Kidney epithelial cell (primary cell): ENCODE measurements at regions not wholly inside any gene's neighbourhood (a gene's known extent, or its start where the extent isn't known, plus 50 kb on each side); places are given as distances from the start of the nearest gene placed in this dataset.
"Not testable (repeated sequence)": the region's sequence is repeated elsewhere in the genome, so short reads cannot be mapped to it uniquely, and the experiment has no call there.

ENCODE experiments used
- DNase-seq: peaks from one replicate; pipeline ENCODE4 v3.0.0-alpha.2; 2010; ENCODE audit warnings: low read depth
- H3K27me3 ChIP-seq: 2 replicates; pipeline ENCODE4 v1.6.0; 2011; ENCODE audit warnings: low read length; ENCODE audit not compliant: control insufficient read depth, insufficient read depth
- H3K36me3 ChIP-seq: 2 replicates; pipeline ENCODE4 v1.5.1; 2011; ENCODE audit warnings: low read length; ENCODE audit not compliant: control insufficient read depth, insufficient read depth
- H3K4me3 ChIP-seq: 2 replicates; pipeline ENCODE4 v1.5.1; 2011; ENCODE audit warnings: low read depth, mild to moderate bottlenecking, control low read depth, low read length
- TF ChIP-seq, protein P1 (sequence below): IDR thresholded peaks from 2 replicates; pipeline ENCODE4 v1.5.1; 2011; ENCODE audit warnings: mild to moderate bottlenecking, moderate library complexity, low read length, control low read depth, inconsistent platforms; ENCODE audit not compliant: insufficient read depth, poor library complexity, severe bottlenecking

DNA sequence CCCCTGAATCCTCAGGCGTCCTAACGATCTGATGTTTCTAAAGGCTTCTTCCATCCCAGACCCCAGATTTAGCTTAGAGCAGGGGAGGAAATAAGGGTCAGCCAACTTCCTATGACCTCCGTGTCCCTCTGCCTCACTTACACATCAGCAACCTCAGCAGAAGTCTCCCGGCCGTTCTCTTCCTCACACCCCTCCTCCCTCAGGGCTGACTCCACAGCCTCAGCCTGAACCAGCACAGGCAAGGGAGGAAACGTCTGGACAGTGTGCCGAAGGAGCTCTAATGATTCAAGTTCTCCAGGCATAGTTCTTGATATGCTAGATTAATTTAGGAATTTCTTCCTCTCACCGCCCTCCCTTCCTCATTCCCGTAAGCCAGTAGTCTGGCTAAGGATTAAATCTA lies 121.4 kb downstream of the NUFIP1 start:
- H3K27me3 ChIP-seq, result no peaks in the 10 kb centered on the region
- no peaks in the 10 kb centered on the region for H3K36me3 ChIP-seq
- no peak overlapping the region for H3K4me3 ChIP-seq
- DNase-seq, result no peak
- TF ChIP-seq, protein P1, sequence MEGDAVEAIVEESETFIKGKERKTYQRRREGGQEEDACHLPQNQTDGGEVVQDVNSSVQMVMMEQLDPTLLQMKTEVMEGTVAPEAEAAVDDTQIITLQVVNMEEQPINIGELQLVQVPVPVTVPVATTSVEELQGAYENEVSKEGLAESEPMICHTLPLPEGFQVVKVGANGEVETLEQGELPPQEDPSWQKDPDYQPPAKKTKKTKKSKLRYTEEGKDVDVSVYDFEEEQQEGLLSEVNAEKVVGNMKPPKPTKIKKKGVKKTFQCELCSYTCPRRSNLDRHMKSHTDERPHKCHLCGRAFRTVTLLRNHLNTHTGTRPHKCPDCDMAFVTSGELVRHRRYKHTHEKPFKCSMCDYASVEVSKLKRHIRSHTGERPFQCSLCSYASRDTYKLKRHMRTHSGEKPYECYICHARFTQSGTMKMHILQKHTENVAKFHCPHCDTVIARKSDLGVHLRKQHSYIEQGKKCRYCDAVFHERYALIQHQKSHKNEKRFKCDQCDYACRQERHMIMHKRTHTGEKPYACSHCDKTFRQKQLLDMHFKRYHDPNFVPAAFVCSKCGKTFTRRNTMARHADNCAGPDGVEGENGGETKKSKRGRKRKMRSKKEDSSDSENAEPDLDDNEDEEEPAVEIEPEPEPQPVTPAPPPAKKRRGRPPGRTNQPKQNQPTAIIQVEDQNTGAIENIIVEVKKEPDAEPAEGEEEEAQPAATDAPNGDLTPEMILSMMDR, result no peak

DNA sequence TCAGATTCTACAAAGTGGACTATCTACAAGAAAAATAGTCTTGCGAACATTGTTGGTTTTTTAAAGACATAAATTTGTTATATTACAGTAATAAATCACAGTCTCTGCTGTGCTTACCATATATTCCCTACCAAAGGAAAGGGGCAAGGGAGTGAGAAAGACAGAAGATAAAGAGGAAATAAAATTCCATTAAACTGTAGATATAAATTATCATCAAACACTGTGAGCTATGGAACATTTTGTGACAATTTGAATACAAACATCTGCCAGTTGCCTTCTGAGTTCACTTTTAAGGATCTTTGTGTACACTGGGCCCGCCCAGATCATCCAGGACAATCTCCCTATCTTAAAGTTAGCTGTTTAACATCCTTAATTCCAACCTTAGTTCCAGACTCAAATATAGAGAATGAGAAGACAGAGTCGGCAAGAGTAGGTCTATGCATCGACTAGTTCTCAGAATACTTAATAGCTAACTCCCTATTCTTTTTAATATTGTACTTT lies 122.8 kb downstream of the NUFIP1 start:
- TF ChIP-seq, protein P1, result no peak
- no peaks in the 10 kb centered on the region for H3K27me3 ChIP-seq
- H3K36me3 ChIP-seq, result no peaks in the 10 kb centered on the region
- no peak for DNase-seq
- H3K4me3 ChIP-seq, result no peak overlapping the region

DNA sequence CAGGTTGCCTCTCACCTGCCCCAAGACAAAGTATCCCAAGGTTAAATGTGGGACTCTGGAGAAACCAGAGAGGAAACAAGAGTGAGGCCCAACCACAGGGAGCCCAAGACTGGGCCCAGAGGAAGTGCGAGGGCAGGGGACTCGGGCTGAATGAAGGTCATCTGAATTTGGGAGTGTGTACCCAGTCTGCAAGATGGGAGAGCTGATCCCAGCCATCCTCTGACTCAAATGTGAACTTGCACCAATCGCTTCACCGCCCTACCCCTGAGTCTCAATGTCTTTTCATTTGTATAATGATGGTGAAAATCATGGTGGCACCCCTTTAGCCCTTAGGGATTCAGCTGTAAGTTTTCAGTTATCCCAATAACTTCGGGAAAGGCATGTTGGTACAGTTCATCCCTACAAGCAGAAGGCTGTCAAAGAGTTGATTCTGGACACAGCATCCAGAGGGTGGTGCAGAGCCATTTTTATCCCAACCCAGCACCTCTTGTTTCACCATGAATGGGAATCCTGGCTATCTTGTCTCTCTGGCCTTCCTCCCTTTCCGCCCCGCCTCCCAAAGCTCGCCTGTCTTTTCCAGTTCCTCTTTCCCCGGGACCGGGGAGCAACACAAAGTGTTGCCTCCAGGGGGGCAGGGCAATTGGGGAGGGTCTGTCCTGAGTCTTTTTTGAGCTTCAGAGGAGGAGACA lies 123.4 kb downstream of the NUFIP1 start:
- no peak for DNase-seq
- no peaks in the 10 kb centered on the region for H3K27me3 ChIP-seq
- no peak overlapping the region for H3K4me3 ChIP-seq
- TF ChIP-seq, protein P1, result no peak
- no peaks in the 10 kb centered on the region for H3K36me3 ChIP-seq

DNA sequence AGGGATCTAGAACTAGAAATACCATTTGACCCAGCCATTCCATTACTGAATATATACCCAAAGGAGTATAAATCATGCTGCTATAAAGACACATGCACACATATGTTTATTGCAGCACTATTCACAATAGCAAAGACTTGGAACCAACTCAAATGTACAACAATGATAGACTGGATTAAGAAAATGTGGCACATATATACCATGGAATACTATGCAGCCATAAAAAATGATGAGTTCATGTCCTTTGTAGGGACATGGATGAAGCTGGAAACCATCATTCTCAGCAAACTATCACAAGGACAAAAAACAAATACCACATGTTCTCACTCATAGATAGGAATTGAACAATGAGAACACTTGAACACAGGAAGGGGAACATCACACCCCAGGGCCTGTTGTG lies 125.6 kb downstream of the NUFIP1 start:
- not testable (repeated sequence) for H3K36me3 ChIP-seq, DNase-seq, H3K4me3 ChIP-seq, H3K27me3 ChIP-seq

DNA sequence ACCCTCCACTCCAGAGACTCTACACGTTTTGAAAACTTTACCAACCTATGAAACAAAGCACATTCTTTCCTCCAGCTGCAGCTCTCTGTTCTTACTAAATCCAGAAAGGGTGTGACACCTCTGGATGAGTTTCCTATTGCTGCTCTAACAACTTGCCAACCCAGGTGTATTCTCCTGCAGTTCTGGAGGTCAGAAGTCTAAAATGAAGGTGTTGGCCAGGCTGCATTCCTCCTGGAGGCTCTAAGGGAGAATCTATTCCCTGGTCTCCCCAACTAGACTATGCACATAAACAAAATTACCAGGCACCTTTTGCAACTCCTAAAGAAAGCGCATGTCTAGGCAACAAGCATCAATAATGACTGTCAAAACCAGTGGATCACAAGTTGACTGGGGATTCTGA lies 128.8 kb downstream of the NUFIP1 start:
- TF ChIP-seq, protein P1, result no peak
- no peak for DNase-seq
- H3K36me3 ChIP-seq, result no peaks in the 10 kb centered on the region
- no peaks in the 10 kb centered on the region for H3K27me3 ChIP-seq
- no peak overlapping the region for H3K4me3 ChIP-seq

DNA sequence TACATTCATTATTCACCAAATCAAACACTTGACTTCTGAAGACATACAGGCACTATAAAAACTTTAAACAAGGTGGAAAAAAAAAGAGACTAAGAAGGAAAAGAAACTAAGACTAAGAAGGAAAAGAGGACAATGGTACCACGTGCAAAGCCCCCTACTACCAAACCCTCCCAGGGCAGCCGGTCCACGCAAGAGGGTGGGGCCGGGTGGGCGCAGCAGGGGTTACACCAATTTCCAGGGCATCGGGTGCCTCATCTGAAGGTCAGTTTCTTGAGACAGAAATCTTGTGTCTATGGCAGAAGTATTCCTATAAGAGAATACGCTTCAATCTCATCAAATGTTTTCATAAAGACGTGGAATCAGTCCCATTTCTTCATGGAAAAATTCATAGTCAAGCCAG lies 131.5 kb downstream of the NUFIP1 start:
- H3K36me3 ChIP-seq, result no peaks in the 10 kb centered on the region
- no peak for DNase-seq
- no peak overlapping the region for H3K4me3 ChIP-seq
- no peaks in the 10 kb centered on the region for H3K27me3 ChIP-seq
- TF ChIP-seq, protein P1, result no peak
